ENCODE measurements at regions not wholly inside any gene's neighbourhood (a gene's known extent, or its start where the extent isn't known, plus 50 kb on each side); places are given as distances from the start of the nearest gene placed in this dataset.
"Not testable (repeated sequence)": the region's sequence is repeated elsewhere in the genome, so short reads cannot be mapped to it uniquely, and the experiment has no call there.

DNA sequence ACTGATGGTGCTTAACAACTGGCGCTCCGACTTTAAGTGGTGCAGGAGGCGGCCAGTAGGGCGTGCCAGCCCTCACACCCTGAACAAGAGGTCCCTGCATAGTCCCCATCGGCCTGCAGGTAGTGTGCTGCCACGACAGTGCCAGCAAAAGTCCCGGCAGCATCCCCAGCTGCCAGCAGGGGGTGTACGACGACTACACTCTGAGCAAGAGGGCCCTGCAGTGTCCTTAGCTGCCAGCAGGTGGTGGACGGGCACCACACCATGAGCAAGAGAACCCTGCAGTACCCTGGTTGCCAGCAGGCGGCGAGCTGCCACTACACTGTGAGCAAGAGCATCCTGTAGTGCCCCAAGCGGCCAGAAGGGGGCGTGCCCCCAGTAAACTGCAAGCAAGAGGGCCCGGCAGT is 53.5 kb upstream of the DUX4 start:
- TF ChIP-seq POLR2A (IDR thresholded peaks at IDR 0.05; ENCODE audit: extremely low read depth, insufficient read length); CTCF (IDR thresholded peaks at IDR 0.05; ENCODE audit: low read depth, low read length); MAX (IDR thresholded peaks at IDR 0.05; ENCODE audit: low read depth, low read length); MYC (IDR thresholded peaks at IDR 0.05; ENCODE audit: low read depth, low read length): not testable (repeated sequence)

Measured in NB4 (cell line).